Stimulated activated CD8-positive, alpha-beta memory T cell treated with anti-CD3 and anti-CD28 coated beads, Interleukin-7, amount 100 ng/mL, for 1 hour (primary cell): ENCODE measurements at regions not wholly inside any gene's neighbourhood (a gene's known extent, or its start where the extent isn't known, plus 50 kb on each side); places are given as distances from the start of the nearest gene placed in this dataset.

ENCODE experiments used
- DNase-seq, 2 donors: peaks; one replicate each; pipeline ENCODE4 v3.0.0-alpha.2; 2020; ENCODE audit warnings: low read depth in 2 of 2

- DNase-seq: no peak
Observed at GRCh38 chr13:22126433-22127021, 455.7 kb downstream of the FGF9 start.

GRCh38 chr13:22127277-22128164, 456.6 kb downstream of the FGF9 start:
- no peak for DNase-seq

- no peak for DNase-seq
Observed at GRCh38 chr13:22128441-22129408, 457.9 kb downstream of the FGF9 start.

- DNase-seq: no peak
Observed at GRCh38 chr13:22130254-22130653, 459.4 kb downstream of the FGF9 start.

- DNase-seq: no peak
Observed at GRCh38 chr13:22134261-22134660, 463.4 kb downstream of the FGF9 start.

GRCh38 chr13:22135446-22135845, 464.6 kb downstream of the FGF9 start:
- DNase-seq: no peak

GRCh38 chr13:22137361-22138050, 466.6 kb downstream of the FGF9 start:
- DNase-seq: no peak

GRCh38 chr13:22138947-22139346, 468.1 kb downstream of the FGF9 start:
- DNase-seq: no peak

GRCh38 chr13:22141716-22142115, 470.8 kb downstream of the FGF9 start:
- DNase-seq: no peak

- no peak for DNase-seq
Observed at GRCh38 chr13:22143671-22144070, 472.8 kb downstream of the FGF9 start.

GRCh38 chr13:22144806-22145205, 473.9 kb downstream of the FGF9 start:
- no peak for DNase-seq

GRCh38 chr13:22148187-22148586, 477.3 kb downstream of the FGF9 start:
- no peak for DNase-seq

GRCh38 chr13:22152751-22153150, 481.9 kb downstream of the FGF9 start:
- no peak for DNase-seq

- DNase-seq: no peak
Observed at GRCh38 chr13:22154041-22154440, 483.2 kb downstream of the FGF9 start.

- no peak for DNase-seq
Observed at GRCh38 chr13:22161871-22162270, 491.0 kb downstream of the FGF9 start.

GRCh38 chr13:22162889-22163288, 492.0 kb downstream of the FGF9 start:
- DNase-seq: no peak

GRCh38 chr13:22168437-22169190, 497.7 kb downstream of the FGF9 start:
- no peak for DNase-seq

- DNase-seq: no peak
Observed at GRCh38 chr13:22169473-22169872, 498.6 kb downstream of the FGF9 start.

GRCh38 chr13:22173610-22174009, 502.7 kb downstream of the FGF9 start:
- DNase-seq: no peak

GRCh38 chr13:22175241-22175640, 504.4 kb downstream of the FGF9 start:
- DNase-seq: no peak

- DNase-seq: no peak
Observed at GRCh38 chr13:22175815-22176214, 504.9 kb downstream of the FGF9 start.
